Effector memory CD8-positive, alpha-beta T cell (primary cell): ENCODE measurements at regions not wholly inside any gene's neighbourhood (a gene's known extent, or its start where the extent isn't known, plus 50 kb on each side); places are given as distances from the start of the nearest gene placed in this dataset.

Experiments used
- ATAC-seq: fragments of 150-1000 bp; cut with Tn5 transposase; replicated peaks from 2 replicates; pipeline ENCODE4 v1.10.0; 2021; ENCODE audit warnings: mild to moderate bottlenecking, moderate library complexity
- DNase-seq, 3 experiments: peaks; one replicate each; pipeline ENCODE4 v3.0.0; 2021
- H3K27ac Mint-ChIP-seq, 2 donors: one replicate each; pipeline ENCODE4 v1.8.0; 2022; ENCODE audit warnings: mild to moderate bottlenecking in 2 of 2, mixed read lengths in 2 of 2, moderate library complexity in 2 of 2
- H3K27me3 Mint-ChIP-seq, 2 donors: one replicate each; pipeline ENCODE4 v1.8.0; 2022; ENCODE audit warnings: mixed read lengths in 2 of 2
- H3K36me3 Mint-ChIP-seq: one replicate; pipeline ENCODE4 v1.8.0; 2022; ENCODE audit warnings: mild to moderate bottlenecking, moderate library complexity, mixed read lengths; ENCODE audit not compliant: insufficient read depth
- H3K4me1 Mint-ChIP-seq, 2 donors: one replicate each; pipeline ENCODE4 v1.8.0; 2022; ENCODE audit warnings: low read depth in 2 of 2, mixed read lengths in 2 of 2
- H3K4me3 Mint-ChIP-seq, 2 donors: one replicate each; pipeline ENCODE4 v1.8.0; 2022; ENCODE audit warnings: mild to moderate bottlenecking in 2 of 2, mixed read lengths in 2 of 2, moderate library complexity in 2 of 2
- H3K9me3 Mint-ChIP-seq, 2 donors: one replicate each; pipeline ENCODE4 v1.8.0; 2022; ENCODE audit warnings: mixed read lengths in 2 of 2

DNA sequence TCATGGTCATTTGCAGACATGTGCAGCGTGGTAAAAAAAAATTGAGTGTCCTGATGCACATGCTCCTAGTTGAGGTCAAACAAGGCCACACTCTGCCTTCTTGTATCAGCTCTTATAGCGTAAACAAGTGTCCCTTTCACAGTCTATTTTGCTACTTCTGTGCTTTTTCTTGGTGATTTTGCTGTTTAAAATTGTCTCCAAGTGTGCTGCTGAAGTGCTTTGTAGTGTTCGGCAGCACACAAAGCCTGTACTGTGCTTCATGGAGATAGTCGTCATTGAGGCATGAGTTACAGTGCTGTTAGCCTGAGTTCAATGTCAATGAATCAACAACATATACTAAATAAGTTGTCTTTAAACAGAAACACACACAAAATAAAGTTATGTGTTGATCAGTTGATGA, 690.4 kb upstream of the MEF2C start:
- DNase-seq (no peak), ATAC-seq (no peak)
- Mint-ChIP-seq H3K27me3 (no peaks in the 10 kb centered on the region), H3K9me3 (peaks cover 4 to 5% of the 10 kb centered on the region in 2 donors), H3K4me1 (no peaks in the 10 kb centered on the region), H3K27ac (no peak overlapping the region), H3K36me3 (no peaks in the 10 kb centered on the region), H3K4me3 (no peak overlapping the region)

DNA sequence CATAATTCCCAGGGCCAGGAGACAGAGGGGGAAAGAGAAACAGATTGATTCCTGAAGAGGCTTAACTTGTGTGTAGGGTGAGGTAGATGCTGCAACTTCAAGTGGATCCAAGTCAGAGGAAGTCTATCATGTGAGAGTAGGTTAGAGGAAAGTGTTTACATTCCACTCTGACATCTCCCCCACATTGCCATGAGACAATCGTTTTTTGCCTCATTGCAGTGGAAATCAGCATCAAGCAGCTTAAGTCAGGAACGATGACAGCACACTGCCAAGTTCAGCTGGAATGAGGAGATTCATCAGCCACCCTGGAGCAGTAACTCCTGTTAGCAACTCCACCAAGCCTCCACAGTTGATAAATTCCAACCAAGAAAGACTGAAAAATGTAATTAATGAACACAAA, 689.7 kb upstream of the MEF2C start:
- ATAC-seq: no peak
- no peak for DNase-seq
- Mint-ChIP-seq H3K27me3 (no peaks in the 10 kb centered on the region), H3K36me3 (no peaks in the 10 kb centered on the region), H3K9me3 (peaks cover 0 to 2% of the 10 kb centered on the region in 2 donors), H3K4me3 (no peak overlapping the region), H3K4me1 (no peaks in the 10 kb centered on the region), H3K27ac (no peak overlapping the region)

DNA sequence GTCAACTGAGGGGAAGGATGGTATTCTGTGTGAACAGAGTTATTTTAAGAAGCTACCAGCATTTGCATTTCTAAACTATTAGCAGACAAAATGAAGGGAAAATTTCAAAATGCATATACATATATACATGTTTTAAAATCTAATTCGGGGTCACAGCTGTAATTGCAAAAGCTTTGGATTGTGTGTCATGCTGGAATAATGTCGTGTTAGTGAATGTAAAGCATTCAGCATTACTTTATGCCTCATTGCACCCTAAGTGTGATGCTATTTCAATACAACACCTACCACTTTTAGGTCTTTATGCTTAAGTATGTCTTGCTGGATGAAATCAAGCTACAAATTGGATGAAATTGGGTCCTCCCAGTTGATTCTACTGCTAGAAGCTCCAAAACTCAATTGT, 687.6 kb upstream of the MEF2C start:
- Mint-ChIP-seq H3K4me1 (no peaks in the 10 kb centered on the region), H3K27me3 (no peaks in the 10 kb centered on the region), H3K4me3 (no peak overlapping the region), H3K36me3 (no peaks in the 10 kb centered on the region), H3K27ac (no peak overlapping the region), H3K9me3 (peaks cover 0 to 2% of the 10 kb centered on the region in 2 donors)
- no peak for DNase-seq
- no peak for ATAC-seq

DNA sequence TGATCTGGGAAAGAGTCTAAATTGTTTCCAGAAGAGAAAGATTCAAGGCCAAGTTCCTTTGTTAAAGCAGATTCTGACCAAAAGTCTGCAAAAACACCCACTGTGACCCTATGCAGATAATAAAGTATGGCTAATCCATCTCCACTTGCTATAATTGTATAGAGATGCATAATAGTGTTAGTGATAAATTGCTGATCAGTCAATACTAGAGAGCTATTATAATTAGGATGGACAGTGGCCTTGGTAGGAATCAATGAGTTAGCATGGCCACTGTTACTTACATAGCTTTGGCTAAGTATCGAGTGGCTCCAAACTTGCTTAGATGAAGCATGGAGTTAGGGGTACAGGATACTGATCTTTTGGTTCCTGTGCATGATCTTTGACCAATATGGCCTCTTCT, 683.4 kb upstream of the MEF2C start:
- ATAC-seq: no peak
- H3K27ac Mint-ChIP-seq: no peak overlapping the region

DNA sequence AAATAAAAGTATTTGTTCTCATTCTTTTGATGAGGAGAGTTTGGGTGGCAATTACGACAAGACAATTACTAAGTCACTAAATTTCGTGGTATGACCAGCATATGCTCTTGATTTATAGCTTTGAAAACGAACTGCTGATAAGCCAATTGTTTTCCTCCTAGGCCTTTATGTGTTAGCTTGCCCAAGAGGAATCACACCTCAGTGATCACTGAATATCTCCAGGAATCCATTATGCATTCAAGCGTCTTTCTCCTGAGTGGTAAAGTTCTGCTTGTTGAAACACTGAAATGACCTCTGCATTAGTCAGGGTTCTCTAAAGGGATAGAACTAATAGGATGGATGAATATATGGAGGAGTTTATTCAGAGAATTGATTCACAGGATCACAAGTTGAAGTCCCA, 677.7 kb upstream of the MEF2C start:
- DNase-seq (no peak), ATAC-seq (no peak)
- Mint-ChIP-seq H3K27me3 (no peaks in the 10 kb centered on the region), H3K36me3 (no peaks in the 10 kb centered on the region), H3K9me3 (peaks cover 0 to 5% of the 10 kb centered on the region in 2 donors), H3K4me1 (no peaks in the 10 kb centered on the region), H3K4me3 (no peak overlapping the region), H3K27ac (no peak overlapping the region)

More for the DNA sequence above, 683.4 kb upstream of the MEF2C start:
- no peak for DNase-seq
- Mint-ChIP-seq H3K36me3 (no peaks in the 10 kb centered on the region), H3K4me3 (no peak overlapping the region), H3K27me3 (no peaks in the 10 kb centered on the region), H3K4me1 (no peaks in the 10 kb centered on the region), H3K9me3 (peaks cover 0 to 2% of the 10 kb centered on the region in 2 donors)

DNA sequence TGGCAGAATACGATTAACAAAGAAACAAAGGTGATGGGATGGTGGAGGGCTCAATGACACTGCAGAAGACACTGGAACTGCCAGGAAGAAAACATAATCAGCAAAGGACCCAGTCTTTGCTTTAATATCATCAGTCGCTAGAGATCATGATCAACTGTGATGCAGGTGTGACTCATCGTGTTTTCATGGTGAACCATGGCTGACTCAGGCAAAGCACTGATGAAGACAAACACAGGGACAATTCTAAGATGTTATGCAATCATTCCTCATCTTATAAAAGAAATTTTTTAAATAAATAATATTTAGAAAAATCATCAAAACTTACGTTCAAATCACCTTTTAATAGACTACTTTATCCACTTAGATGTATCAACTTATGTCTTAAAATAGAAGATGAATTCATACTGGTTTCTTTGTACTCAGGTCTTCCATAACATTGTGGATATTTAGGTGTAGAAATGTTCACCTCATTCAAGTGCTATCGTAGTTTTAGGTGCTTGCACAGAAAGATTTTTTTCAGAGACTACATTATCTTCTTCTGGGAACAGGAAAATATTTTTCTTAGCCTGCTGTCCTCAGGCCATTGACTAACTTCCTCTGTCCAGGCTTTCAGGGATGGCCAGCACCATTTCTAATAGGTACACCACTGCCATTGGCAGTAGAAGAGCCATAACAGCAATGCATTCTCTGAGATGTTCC, 673.4 kb upstream of the MEF2C start:
- H3K27ac Mint-ChIP-seq: no peak overlapping the region
- no peak overlapping the region for H3K4me3 Mint-ChIP-seq
- no peaks in the 10 kb centered on the region for H3K36me3 Mint-ChIP-seq
- H3K9me3 Mint-ChIP-seq: peaks cover 0 to 5% of the 10 kb centered on the region in 2 donors
- H3K4me1 Mint-ChIP-seq: no peaks in the 10 kb centered on the region
- ATAC-seq: no peak
- no peak for DNase-seq
- no peaks in the 10 kb centered on the region for H3K27me3 Mint-ChIP-seq

DNA sequence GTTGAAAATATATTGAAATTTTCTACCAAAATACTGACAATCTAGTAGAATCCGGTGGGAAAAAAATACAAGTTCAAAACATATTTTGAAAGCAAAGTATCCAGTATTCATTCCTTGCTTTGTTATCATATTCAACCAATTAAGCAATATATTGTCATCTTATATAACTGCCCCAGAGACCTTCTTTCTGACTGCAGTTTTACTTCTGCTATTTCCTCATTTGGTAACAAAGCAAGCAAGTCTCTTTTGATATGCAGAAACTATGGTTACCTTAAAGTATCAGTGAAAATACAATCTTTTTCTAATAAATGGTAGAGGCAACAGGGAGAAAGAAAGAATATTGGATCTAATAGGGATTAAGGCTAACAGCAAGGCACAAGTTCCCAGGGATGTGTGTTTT, 663.7 kb upstream of the MEF2C start:
- H3K27ac Mint-ChIP-seq: no peak overlapping the region

DNA sequence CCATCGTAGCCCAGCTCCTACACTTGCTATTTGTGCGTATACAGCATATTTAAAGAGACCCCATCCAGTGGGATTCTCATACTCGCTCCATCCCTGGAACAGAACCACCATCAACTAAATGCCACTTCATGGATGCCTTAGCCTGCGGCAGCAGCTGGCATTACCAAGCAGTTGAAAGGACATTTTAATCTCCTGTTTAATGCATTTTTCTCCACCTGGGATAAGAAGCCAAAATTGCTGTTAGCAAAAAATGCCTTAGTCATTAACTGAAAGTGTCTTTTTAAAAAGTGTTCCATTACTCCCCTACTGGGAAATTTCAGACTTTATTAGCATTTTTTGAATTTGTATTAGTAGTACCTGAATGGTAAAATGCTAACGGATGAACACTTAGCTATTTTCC, 662.6 kb upstream of the MEF2C start:
- DNase-seq (no peak), ATAC-seq (no peak)
- no peaks in the 10 kb centered on the region for H3K27me3 Mint-ChIP-seq
- no peaks in the 10 kb centered on the region for H3K36me3 Mint-ChIP-seq
- no peak overlapping the region for H3K4me3 Mint-ChIP-seq
- H3K9me3 Mint-ChIP-seq: peaks cover 0 to 5% of the 10 kb centered on the region in 2 donors
- H3K27ac Mint-ChIP-seq: no peak overlapping the region
- no peaks in the 10 kb centered on the region for H3K4me1 Mint-ChIP-seq

More for the DNA sequence above, 663.7 kb upstream of the MEF2C start:
- Mint-ChIP-seq H3K4me1 (no peaks in the 10 kb centered on the region), H3K27me3 (no peaks in the 10 kb centered on the region), H3K4me3 (no peak overlapping the region), H3K9me3 (peaks cover 0 to 5% of the 10 kb centered on the region in 2 donors), H3K36me3 (no peaks in the 10 kb centered on the region)
- ATAC-seq (no peak), DNase-seq (no peak)

DNA sequence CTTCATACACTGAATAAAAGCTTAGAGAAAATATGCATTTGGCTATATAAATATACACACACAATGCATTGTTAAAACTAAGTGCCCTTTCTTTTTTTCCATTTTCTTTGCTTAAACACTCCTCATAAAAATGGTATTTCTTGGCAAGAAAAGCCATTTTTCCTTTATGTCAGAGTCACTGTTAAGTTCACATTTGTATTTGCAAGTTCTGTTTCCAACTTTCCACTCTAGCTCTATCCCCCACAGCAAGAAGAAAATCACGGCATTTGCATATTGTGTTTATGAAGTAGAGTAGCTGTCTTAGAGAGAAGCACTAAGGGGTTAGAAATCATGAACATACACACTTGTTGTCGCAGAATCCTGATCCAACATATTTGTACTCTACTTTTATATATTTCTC, 662.1 kb upstream of the MEF2C start:
- H3K4me3 Mint-ChIP-seq: no peak overlapping the region
- DNase-seq (no peak), ATAC-seq (no peak)
- H3K36me3 Mint-ChIP-seq: no peaks in the 10 kb centered on the region
- no peaks in the 10 kb centered on the region for H3K27me3 Mint-ChIP-seq
- no peaks in the 10 kb centered on the region for H3K4me1 Mint-ChIP-seq
- H3K27ac Mint-ChIP-seq: no peak overlapping the region
- peaks cover 0 to 8% of the 10 kb centered on the region in 2 donors for H3K9me3 Mint-ChIP-seq

DNA sequence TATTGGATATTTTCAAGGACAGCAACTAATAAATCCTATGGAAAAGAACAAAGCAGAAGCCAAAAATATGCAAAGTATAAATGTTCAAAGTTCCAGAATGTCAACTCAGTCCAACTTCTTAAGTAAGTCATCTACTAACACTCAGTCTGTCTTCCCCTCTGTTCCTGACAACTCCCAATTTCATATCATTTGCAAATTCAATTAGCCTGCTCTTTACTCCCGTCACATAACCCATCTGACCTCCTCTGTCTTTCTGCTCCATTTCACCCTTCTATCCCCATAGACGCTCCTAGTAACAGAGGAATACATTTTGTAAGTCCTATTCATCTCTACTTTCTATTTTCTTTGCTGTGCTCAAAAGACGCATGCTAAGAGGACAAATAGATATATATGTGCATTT, 659.8 kb upstream of the MEF2C start:
- no peaks in the 10 kb centered on the region for H3K4me1 Mint-ChIP-seq

DNA sequence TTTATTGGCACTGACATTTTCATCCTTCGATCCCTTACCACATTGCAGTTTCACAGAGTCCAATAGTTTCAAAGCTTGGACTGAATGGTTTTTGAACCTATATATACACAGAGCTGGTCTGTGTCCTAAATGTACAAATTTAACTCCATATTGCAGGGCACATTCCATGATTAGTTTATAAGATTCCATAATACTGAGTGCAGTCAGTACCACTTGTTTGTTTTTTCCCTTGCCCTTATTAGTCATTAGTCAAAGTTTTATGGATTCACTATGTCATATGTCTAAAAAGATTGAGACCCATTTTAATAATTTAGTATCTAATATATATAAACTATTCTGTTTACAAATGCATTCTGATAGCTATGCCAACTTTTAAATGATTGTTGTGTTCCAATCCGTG, 654.8 kb upstream of the MEF2C start:
- Mint-ChIP-seq H3K36me3 (no peaks in the 10 kb centered on the region), H3K4me3 (no peak overlapping the region), H3K4me1 (no peaks in the 10 kb centered on the region), H3K27ac (no peak overlapping the region), H3K9me3 (peaks cover 6 to 14% of the 10 kb centered on the region in 2 donors), H3K27me3 (no peaks in the 10 kb centered on the region)
- ATAC-seq (no peak), DNase-seq (no peak)

More for the DNA sequence above, 659.8 kb upstream of the MEF2C start:
- Mint-ChIP-seq H3K27me3 (no peaks in the 10 kb centered on the region), H3K27ac (no peak overlapping the region), H3K4me3 (no peak overlapping the region), H3K36me3 (no peaks in the 10 kb centered on the region), H3K9me3 (peaks cover 0 to 5% of the 10 kb centered on the region in 2 donors)
- ATAC-seq: no peak
- DNase-seq: no peak

DNA sequence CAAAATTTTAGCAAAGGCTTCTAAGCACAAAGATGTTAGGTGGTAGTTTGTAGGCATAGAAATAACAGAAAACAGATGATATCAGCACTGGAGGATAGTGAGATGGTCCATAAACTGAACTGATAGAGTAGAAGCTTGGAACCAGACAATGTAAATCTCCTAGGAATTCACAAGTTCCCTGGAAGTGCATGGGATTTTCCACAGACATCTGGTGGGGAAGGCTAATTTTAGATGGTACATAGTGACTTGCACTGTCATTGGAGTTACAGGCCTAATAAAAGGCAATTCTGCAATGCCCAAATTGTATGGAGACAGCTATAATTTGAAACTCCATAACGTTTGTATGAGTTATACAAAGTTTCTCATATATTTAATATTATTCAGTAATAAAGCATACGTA, 653.0 kb upstream of the MEF2C start:
- H3K36me3 Mint-ChIP-seq: no peaks in the 10 kb centered on the region
- DNase-seq (no peak), ATAC-seq (no peak)
- H3K9me3 Mint-ChIP-seq: peaks cover 6 to 14% of the 10 kb centered on the region in 2 donors
- H3K4me3 Mint-ChIP-seq: no peak overlapping the region
- no peak overlapping the region for H3K27ac Mint-ChIP-seq
- no peaks in the 10 kb centered on the region for H3K4me1 Mint-ChIP-seq
- no peaks in the 10 kb centered on the region for H3K27me3 Mint-ChIP-seq

DNA sequence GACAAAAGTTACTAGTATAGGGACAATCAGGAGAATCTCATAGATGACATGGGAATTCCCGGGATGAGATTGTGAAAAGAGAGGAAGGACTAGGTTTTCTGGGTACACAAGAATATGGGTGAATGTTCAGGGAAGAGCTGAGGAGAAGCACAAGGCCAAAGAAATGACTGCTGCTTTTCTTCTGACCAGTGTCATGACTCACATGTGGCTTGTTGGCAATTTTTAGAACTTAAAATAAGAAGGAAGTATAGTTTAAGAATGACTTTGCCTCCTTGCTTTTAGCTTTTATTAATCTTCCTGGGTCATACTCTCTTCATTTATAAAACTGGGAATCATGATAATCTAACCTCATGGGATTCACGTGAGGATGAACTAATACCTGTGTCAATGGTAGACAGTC, 652.4 kb upstream of the MEF2C start:
- Mint-ChIP-seq H3K27ac (no peak overlapping the region), H3K27me3 (no peaks in the 10 kb centered on the region), H3K4me3 (no peak overlapping the region), H3K9me3 (peaks cover 6 to 14% of the 10 kb centered on the region in 2 donors), H3K4me1 (no peaks in the 10 kb centered on the region), H3K36me3 (no peaks in the 10 kb centered on the region)
- DNase-seq (no peak), ATAC-seq (no peak)

DNA sequence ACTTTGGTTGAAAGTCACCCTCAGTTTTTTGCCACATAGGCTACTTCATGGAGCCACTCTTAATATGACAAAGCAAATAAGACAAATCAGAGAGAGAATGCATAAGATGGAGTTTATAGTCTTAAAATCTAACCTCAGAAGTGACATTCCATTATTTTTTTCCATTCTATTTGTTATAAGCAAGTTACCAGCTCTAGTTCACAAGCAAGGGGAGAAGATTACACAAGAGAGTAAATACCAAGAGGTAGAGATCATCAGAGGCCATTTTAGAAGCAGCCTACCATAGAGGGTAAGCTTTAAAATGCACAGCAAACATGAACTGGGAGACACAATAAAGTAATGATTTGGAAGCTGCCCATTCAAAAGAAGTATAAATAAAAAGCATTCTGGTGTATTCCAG, 651.3 kb upstream of the MEF2C start:
- ATAC-seq (no peak), DNase-seq (no peak)
- H3K4me1 Mint-ChIP-seq: no peaks in the 10 kb centered on the region
- no peaks in the 10 kb centered on the region for H3K27me3 Mint-ChIP-seq
- H3K4me3 Mint-ChIP-seq: no peak overlapping the region
- H3K27ac Mint-ChIP-seq: no peak overlapping the region
- H3K9me3 Mint-ChIP-seq: peaks cover 3 to 14% of the 10 kb centered on the region in 2 donors
- no peaks in the 10 kb centered on the region for H3K36me3 Mint-ChIP-seq
